GM21381 (cell line): ENCODE measurements at regions not wholly inside any gene's neighbourhood (a gene's known extent, or its start where the extent isn't known, plus 50 kb on each side); places are given as distances from the start of the nearest gene placed in this dataset.
A peak's percentile ranks its signal among the peaks of the same experiment; 100 is the strongest.
"Not testable (repeated sequence)": the region's sequence is repeated elsewhere in the genome, so short reads cannot be mapped to it uniquely, and the experiment has no call there.

Experiments used
- ATAC-seq: cut with Tn5 transposase; IDR thresholded peaks from one replicate; pipeline ENCODE4 v1.9.1; 2021; ENCODE audit warnings: mild to moderate bottlenecking, moderate library complexity; ENCODE audit not compliant: unreplicated experiment

DNA sequence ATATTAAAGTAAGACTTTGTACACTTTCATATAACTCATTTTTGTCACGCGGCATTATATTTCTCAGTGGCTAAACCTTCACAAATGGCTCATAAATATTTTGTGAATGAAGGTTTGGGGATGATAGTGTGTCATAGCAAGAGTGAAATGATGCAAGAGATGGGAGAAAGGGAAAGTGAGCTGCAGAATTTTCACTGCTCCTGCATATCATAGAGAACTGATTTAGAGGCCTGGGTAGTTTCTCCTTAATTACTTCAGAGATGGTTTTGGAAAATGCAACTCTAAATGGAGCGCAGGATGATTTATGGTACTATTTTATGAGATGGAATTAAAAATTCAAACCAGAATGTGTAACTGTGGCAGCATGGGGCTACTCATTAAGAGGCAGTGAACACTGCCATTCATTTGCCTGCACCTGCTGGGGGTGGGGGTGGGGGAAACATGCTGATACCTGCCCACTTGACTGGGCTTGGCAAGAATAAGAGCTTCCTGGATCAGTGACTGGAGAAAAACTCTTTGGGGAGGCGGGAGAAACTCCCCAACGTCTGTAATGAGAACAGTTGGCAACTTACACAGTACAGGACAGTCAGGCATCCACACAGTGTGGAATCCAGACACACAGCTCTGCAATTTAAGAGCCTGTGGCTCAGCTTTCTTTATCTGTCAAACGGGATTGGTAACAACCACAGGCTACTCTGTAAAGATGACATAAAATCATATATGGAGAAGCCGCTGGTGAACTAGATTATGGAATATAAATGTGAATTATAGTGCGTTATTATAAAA lies 941.9 kb downstream of the SLC4A3 start:
- no peak for ATAC-seq

DNA sequence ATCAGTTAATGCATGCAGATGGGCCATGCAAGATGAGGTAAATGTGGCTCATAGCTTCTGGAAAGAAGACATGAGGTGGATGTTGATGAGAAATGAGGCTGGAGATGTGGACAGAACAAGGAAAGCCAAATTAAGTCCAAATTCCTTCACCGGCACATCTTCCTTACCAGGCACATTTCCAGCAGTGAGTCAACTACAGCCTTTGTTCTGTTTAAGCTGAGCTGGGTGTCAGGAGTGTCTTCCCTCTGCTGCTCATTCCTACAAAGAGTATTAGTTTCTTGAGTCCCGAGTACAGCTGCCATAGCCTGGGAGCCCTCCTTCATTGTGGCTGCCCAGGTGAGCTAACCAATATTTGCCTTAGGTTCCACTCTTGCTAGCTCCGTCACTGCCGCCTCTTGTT lies 945.0 kb downstream of the SLC4A3 start:
- no peak for ATAC-seq

GRCh38 chr2:220574038-220574437 lies 946.6 kb downstream of the SLC4A3 start:
- ATAC-seq, result no peak

- ATAC-seq, result no peak
Measured at GRCh38 chr2:220575963-220576362, 948.5 kb downstream of the SLC4A3 start.

DNA sequence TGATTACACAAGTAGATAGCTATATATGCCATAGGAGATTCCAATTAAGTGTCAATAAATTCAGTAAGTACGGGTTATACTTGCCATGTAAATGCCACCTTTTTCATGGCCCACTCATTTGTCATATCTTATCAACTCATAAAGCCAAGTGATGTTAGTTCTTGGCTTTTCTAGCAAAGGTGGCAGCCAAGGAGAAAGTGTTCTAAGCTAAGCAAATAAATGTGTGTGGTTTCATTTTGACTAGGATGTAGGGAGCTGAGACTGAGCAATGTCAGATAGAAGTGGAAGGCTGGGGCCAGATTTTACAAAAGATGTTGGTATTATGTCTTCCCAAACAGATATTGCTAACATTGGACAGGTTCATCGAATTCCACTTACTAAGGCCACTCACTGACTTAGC lies 952.0 kb downstream of the SLC4A3 start:
- no peak for ATAC-seq

- no peak for ATAC-seq
Measured at GRCh38 chr2:220580113-220580512, 952.7 kb downstream of the SLC4A3 start.

- no peak for ATAC-seq
Measured at GRCh38 chr2:220583725-220584124, 956.3 kb downstream of the SLC4A3 start.

DNA sequence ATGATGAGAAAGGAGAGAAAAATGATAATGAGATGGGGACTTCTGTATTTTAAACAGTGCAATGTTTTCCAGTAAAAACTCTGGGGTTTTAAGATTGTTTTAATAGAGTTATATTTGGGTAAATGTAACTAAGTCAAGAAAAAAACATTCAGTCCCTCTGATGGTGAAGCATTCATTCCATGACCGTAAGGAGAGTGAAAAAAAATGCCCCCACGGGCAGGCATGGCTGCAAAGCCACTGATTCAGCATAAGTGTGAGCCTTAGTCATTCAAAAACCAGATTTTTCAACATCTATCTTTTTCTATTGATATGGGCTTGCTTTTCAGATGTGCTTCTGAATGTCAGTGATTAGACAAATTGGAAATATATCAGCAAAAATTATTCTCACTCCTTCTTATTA lies 957.8 kb downstream of the SLC4A3 start:
- ATAC-seq, result no peak

DNA sequence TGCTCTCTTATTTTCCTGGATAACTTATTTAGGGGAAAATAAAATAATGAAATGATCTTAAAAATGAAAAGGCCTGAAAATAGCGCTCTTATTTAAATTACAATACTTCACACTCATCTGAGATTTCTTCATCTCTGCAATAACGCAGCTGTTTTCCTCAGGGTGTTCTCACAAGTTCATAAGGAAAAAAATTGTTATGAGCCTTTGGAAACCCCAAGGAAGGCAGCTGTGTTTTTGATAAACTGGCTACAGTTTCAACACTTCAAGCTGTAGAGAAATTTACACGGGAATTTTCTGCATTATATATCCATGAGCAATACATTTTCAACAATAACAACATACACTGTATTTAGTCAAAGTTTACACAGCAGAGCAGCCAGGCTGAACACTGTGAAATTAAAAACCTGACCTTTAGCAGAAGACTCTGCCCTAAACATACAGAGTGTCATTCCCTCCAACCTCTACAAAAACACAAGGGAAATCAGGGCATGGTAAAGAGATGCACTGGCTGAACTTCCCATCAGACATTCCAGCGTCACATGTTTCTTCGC lies 959.6 kb downstream of the SLC4A3 start:
- no peak for ATAC-seq

DNA sequence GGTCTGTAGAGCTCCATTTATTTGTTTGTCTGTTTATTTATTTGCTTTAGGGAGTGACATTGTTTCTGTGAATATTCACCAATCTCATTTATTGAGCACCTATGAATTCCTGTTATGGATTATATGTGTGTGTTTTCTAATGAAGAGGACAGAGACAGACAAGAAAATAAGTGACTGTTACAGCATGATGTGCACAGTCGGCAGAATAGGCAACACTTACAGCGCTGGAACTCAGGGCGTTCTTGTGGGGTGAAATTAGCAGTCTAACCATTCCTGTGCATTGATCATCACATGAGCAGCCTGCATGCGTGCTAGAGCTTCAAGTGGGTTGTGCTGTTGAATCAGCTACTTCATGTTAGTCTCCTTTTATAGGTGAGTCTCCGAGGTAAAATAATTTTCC lies 960.7 kb downstream of the SLC4A3 start:
- no peak for ATAC-seq

DNA sequence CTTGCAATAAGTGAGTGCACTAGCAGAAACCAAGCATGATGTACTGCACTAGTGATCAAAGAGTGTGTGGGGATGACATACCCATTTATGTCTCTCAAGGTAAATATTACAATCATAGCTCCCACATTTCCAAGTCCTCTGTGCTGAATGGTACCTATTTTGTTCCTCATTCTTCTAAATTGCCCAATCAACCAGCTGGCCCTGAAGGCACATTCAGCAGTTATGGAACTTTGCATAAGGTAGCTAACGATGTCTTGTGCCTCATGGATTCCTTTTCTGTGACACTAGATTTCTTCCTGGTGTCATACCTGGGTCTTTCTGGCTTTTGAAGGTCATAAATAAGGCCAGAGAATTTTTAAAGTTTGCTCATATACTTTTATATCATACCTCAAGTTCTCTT lies 963.0 kb downstream of the SLC4A3 start:
- ATAC-seq, result no peak

DNA sequence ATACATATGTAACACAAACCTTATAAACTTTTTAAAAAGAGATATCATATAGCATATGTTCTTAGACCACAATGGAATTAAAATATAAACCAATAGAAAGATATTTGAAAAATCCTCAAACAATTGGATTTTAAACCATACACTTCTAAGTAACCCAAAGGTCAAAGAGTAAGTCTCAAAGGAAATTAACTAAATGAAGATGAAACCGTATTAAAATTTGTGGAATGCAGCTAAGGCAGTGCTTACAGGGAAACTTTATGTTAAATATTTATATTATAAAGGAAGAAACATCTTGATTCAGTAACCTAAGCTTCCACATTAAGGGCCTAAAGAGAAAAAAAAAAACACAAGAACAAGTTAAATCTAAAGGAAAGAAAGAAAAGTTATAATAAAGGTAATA lies 966.1 kb downstream of the SLC4A3 start:
- ATAC-seq, result no peak

- no peak for ATAC-seq
Measured at GRCh38 chr2:220601674-220602073, 970.4 kb downstream of the EPHA4 start.

DNA sequence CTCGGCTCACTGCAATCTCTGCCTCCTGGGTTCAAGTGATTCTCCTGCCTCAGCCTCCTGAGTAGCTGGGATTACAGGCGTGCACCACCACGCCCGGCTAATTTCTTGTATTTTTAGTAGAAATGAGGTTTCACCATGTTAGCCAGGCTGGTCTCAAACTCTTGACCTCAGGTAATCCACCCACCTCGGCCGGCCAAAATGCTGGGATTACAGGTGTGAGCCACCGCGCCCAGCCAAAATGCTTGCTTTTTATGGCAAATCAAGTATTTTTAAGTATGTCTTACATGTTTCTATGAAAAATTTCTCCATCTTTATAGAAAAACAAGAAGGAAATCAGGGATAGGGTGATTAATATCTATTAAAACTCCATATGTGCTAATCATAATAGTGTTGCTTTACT lies 959.1 kb downstream of the EPHA4 start:
- ATAC-seq, result not testable (repeated sequence)

DNA sequence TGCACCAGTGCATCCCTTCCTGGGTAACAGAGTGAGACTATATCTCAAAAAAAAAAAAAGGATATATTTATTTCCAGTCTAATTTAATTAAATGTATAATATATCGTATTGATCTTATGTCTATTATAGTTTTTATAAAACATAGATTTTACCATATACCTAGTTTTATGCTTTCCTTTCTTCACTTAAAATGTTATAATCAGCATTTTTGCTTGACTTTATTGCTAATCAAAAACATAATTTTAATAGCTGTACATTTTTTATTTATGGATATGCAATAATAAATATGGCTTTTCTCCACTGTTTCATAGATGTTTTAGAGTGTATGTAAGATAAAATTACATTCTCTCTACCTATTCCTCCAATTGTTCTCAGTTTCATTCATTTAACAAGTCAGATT lies 958.0 kb downstream of the EPHA4 start:
- ATAC-seq, result no peak

- no peak for ATAC-seq
Measured at GRCh38 chr2:220619525-220620220, 952.4 kb downstream of the EPHA4 start.

GRCh38 chr2:220626603-220627002 lies 945.5 kb downstream of the EPHA4 start:
- no peak for ATAC-seq

DNA sequence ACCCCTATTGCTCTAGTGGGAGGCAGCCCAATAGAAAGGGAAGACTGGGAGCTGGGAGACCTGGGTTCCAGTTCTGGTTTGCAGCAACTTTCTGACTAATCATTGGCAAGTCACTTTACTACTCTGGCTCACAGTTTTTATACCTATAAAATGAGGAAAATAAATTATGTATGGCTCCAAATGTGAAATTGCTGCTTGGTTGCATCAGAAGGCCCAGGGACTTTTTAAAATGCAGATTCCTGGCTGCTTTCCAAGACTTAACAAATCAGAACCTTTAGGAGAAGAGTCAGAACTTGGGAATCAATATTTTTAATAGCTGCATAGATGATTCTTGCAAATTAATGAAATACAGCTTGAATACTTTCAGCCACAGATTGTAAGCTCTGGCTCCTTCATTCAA lies 943.9 kb downstream of the EPHA4 start:
- no peak for ATAC-seq

- ATAC-seq, result no peak
Measured at GRCh38 chr2:220641137-220641536, 931.0 kb downstream of the EPHA4 start.

DNA sequence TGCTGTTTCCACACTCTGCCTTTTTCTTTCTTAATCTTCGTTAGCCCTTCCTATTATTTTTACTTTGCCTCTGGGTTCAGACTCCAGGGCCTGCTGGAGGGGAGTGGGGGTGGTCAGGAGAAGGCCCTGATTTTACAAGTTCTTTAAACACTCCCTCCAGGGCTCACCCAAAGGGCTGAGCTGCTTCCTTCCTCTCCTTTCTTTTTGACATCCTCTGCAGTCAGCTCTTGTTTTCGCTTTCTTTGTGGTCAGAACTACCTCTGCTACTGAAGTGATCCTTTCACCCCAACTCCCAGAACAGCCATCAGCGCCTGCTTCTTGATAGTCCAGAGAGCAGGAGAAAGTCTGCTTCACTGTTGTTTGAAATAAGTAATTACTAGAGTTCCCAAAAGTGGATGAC lies 925.7 kb downstream of the EPHA4 start:
- peak; percentile 74 for ATAC-seq

GRCh38 chr2:220648628-220649027 lies 923.5 kb downstream of the EPHA4 start:
- no peak for ATAC-seq

GRCh38 chr2:220653776-220654175 lies 918.3 kb downstream of the EPHA4 start:
- no peak for ATAC-seq
